KMS-11 (cell line): ENCODE measurements at regions not wholly inside any gene's neighbourhood (a gene's known extent, or its start where the extent isn't known, plus 50 kb on each side); places are given as distances from the start of the nearest gene placed in this dataset.

ENCODE experiments used
- H2AFZ ChIP-seq: fragments of 200-600 bp; sonication (generic); 2 replicates; pipeline ENCODE4 v1.6.1; 2016; ENCODE audit warnings: antibody characterized with exemption, mixed run types, low read depth
- H3K27ac ChIP-seq: fragments of 200-600 bp; sonication (generic); 2 replicates; pipeline ENCODE4 v1.6.1; 2016; ENCODE audit warnings: mild to moderate bottlenecking, mixed run types
- H3K27me3 ChIP-seq: fragments of 200-600 bp; sonication (generic); 2 replicates; pipeline ENCODE4 v1.6.1; 2017; ENCODE audit warnings: mild to moderate bottlenecking, low read depth, mixed run types, moderate library complexity; ENCODE audit not compliant: insufficient read depth
- H3K36me3 ChIP-seq: fragments of 200-600 bp; sonication (generic); 2 replicates; pipeline ENCODE4 v1.6.1; 2017; ENCODE audit warnings: mild to moderate bottlenecking, mixed run types; ENCODE audit not compliant: insufficient read depth
- H3K4me1 ChIP-seq: fragments of 200-600 bp; sonication (generic); 2 replicates; pipeline ENCODE4 v1.6.1; 2016; ENCODE audit warnings: mild to moderate bottlenecking, low read depth, mixed run types; ENCODE audit not compliant: poor library complexity, severe bottlenecking
- H3K4me2 ChIP-seq: fragments of 200-600 bp; sonication (generic); 2 replicates; pipeline ENCODE4 v1.7.0; 2016; ENCODE audit warnings: mild to moderate bottlenecking, mixed run types
- H3K4me3 ChIP-seq: fragments of 200-600 bp; sonication (generic); IDR thresholded peaks from 2 replicates; pipeline ENCODE4 v1.6.1; 2017; ENCODE audit warnings: low read depth, low read length, mixed read lengths; ENCODE audit not compliant: insufficient read depth
- H3K79me2 ChIP-seq: fragments of 200-600 bp; sonication (generic); 2 replicates; pipeline ENCODE4 v1.6.1; 2016; ENCODE audit warnings: low read depth, mixed run types; ENCODE audit not compliant: insufficient read depth
- H3K9ac ChIP-seq: fragments of 200-600 bp; sonication (generic); 2 replicates; pipeline ENCODE4 v1.6.1; 2016; ENCODE audit warnings: mild to moderate bottlenecking, mixed run types
- H4K20me1 ChIP-seq: fragments of 200-600 bp; sonication (generic); 2 replicates; pipeline ENCODE4 v1.6.1; 2016; ENCODE audit warnings: mild to moderate bottlenecking, mixed run types; ENCODE audit not compliant: insufficient read depth
- CTCF ChIP-seq: fragments of 200-600 bp; sonication (generic); conservative IDR thresholded peaks from 2 replicates; pipeline ENCODE4 v1.6.1; 2017; ENCODE audit warnings: low read depth, mild to moderate bottlenecking, antibody characterized with exemption, low read length, moderate library complexity, mixed read lengths

GRCh38 chr6:811191-811590 lies 118.3 kb upstream of the EXOC2 start:
- no peak overlapping the region for H3K4me2 ChIP-seq
- no peak overlapping the region for H3K9ac ChIP-seq
- no peaks in the 10 kb centered on the region for H3K4me1 ChIP-seq
- H3K4me3 ChIP-seq: no peak overlapping the region
- H4K20me1 ChIP-seq: no peaks in the 10 kb centered on the region
- TF ChIP-seq CTCF: no peak
- H3K27me3 ChIP-seq: no peaks in the 10 kb centered on the region
- no peak overlapping the region for H2AFZ ChIP-seq
- H3K36me3 ChIP-seq: no peaks in the 10 kb centered on the region
- H3K79me2 ChIP-seq: no peaks in the 10 kb centered on the region
- H3K27ac ChIP-seq: no peak overlapping the region

GRCh38 chr6:804771-805170 lies 111.8 kb upstream of the EXOC2 start:
- Histone ChIP-seq H3K27me3 (no peaks in the 10 kb centered on the region), H3K27ac (no peak overlapping the region), H3K79me2 (no peaks in the 10 kb centered on the region), H3K9ac (no peak overlapping the region), H3K4me3 (no peak overlapping the region), H4K20me1 (no peaks in the 10 kb centered on the region), H2AFZ (no peak overlapping the region), H3K4me1 (no peaks in the 10 kb centered on the region), H3K36me3 (no peaks in the 10 kb centered on the region), H3K4me2 (no peak overlapping the region)
- no peak for TF ChIP-seq CTCF

GRCh38 chr6:804317-804716 lies 111.4 kb upstream of the EXOC2 start:
- no peaks in the 10 kb centered on the region for H3K4me1 ChIP-seq
- no peak overlapping the region for H3K4me3 ChIP-seq
- no peak for TF ChIP-seq CTCF
- H3K27me3 ChIP-seq: no peaks in the 10 kb centered on the region
- H3K79me2 ChIP-seq: no peaks in the 10 kb centered on the region
- H3K27ac ChIP-seq: no peak overlapping the region
- H4K20me1 ChIP-seq: no peaks in the 10 kb centered on the region
- no peaks in the 10 kb centered on the region for H3K36me3 ChIP-seq
- H2AFZ ChIP-seq: no peak overlapping the region
- no peak overlapping the region for H3K9ac ChIP-seq
- H3K4me2 ChIP-seq: no peak overlapping the region

- Histone ChIP-seq H3K27ac (no peak overlapping the region), H3K27me3 (no peaks in the 10 kb centered on the region), H3K4me3 (no peak overlapping the region), H3K4me1 (no peaks in the 10 kb centered on the region), H3K79me2 (no peaks in the 10 kb centered on the region), H3K4me2 (no peak overlapping the region), H3K36me3 (no peaks in the 10 kb centered on the region), H3K9ac (no peak overlapping the region), H4K20me1 (no peaks in the 10 kb centered on the region), H2AFZ (no peak overlapping the region)
- TF ChIP-seq CTCF: no peak
These were observed 110.4 kb upstream of the EXOC2 start for GRCh38 chr6:803191-803977.
